ENCODE measurements at regions not wholly inside any gene's neighbourhood (a gene's known extent, or its start where the extent isn't known, plus 50 kb on each side); places are given as distances from the start of the nearest gene placed in this dataset.

DNA sequence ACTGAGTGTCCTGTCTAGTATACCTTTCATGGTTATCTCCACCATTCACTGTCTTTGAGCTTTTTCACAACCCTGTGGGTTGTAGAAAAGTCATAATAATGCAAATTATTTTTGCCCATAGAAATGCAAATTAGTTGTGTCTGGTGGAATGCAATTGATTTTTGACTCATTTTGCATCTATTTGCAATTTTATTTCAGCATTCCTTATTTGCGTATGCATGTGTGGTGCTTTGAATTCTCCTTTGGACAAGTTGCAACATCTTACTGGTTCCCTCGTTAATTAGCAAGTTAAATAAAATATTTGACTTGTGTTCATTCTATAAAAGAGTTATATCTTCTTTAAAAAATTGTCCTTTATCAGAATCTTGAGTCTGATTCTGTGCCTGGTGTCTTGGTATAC, 297.3 kb upstream of the CASK start:
- intact Hi-C loops (cut with micrococcal nuclease): no loop called here
- RAD21 ChIA-PET (ENCODE audit: low non-redundant PET in 1 of 2, low total read pairs in 2 of 2, uncharacterized antibody in 2 of 2, unreplicated experiment in 2 of 2): no interaction called here
- no peak for ATAC-seq
- CTCF ChIA-PET: no interaction called here
- Histone ChIP-seq H3K27ac (ENCODE audit: low read depth, low read length) (no peak overlapping the region), H3K4me3 (replicated peaks in 1 of 2; ENCODE audit: low read depth in 1 of 2, low read length in 2 of 2) (no peak overlapping the region), H3K4me2 (ENCODE audit: low read length) (no peak overlapping the region), H3K9me3 (ENCODE audit: control insufficient read depth in 1 of 2, insufficient read depth in 1 of 2, low read depth in 1 of 2, low read length in 2 of 2) (no peaks in the 10 kb centered on the region), H3K9me2 (ENCODE audit: insufficient read depth) (no peaks in the 10 kb centered on the region), H3K79me2 (ENCODE audit: insufficient read depth, low read length) (no peaks in the 10 kb centered on the region), H3K4me1 (ENCODE audit: control insufficient read depth in 1 of 2, insufficient read depth in 2 of 2, low read length in 2 of 2) (no peaks in the 10 kb centered on the region), H3K9ac (ENCODE audit: low read length) (no peak overlapping the region), H3K27me3 (ENCODE audit: insufficient read depth, low read length) (no peaks in the 10 kb centered on the region), H3K36me3 (ENCODE audit: control insufficient read depth in 1 of 2, insufficient read depth in 2 of 2, low read length in 2 of 2) (no peaks in the 10 kb centered on the region), H4K20me1 (ENCODE audit: insufficient read depth) (no peaks in the 10 kb centered on the region), H2AFZ (ENCODE audit: low read depth, low read length, poor library complexity, severe bottlenecking) (no peak overlapping the region)
- POLR2A ChIA-PET: no interaction called here
- no peak for TF ChIP-seq ZFX (IDR thresholded peaks at IDR 0.05)
- no peak for DNase-seq (ENCODE audit: low read depth, low spot score)
- no TSS peak for BruUV-seq (replicated peaks)

- H3K4me2 ChIP-seq (ENCODE audit: low read length): no peak overlapping the region
- no peaks in the 10 kb centered on the region for H3K36me3 ChIP-seq (ENCODE audit: control insufficient read depth in 1 of 2, insufficient read depth in 2 of 2, low read length in 2 of 2)
- RAD21 ChIA-PET (ENCODE audit: low non-redundant PET in 1 of 2, low total read pairs in 2 of 2, uncharacterized antibody in 2 of 2, unreplicated experiment in 2 of 2): no interaction called here
- DNase-seq (ENCODE audit: low read depth, low spot score) (no peak), ATAC-seq (no peak)
- H3K27ac ChIP-seq (ENCODE audit: low read depth, low read length): no peak overlapping the region
- no peak for TF ChIP-seq SRF (IDR thresholded peaks at IDR 0.05; ENCODE audit: low read depth)
- no peak for TF ChIP-seq TCF7L2 (IDR thresholded peaks at IDR 0.05; ENCODE audit: borderline replicate concordance, extremely low read depth, insufficient read depth, insufficient read length)
- no peak for TF ChIP-seq CEBPB (IDR thresholded peaks at IDR 0.05; ENCODE audit: low read depth)
- TF ChIP-seq ZFX (IDR thresholded peaks at IDR 0.05): no peak
- no peak for TF ChIP-seq YY1 (IDR thresholded peaks at IDR 0.05; ENCODE audit: extremely low read depth, insufficient replicate concordance, low read depth, low read length)
- TF ChIP-seq, protein P1, sequence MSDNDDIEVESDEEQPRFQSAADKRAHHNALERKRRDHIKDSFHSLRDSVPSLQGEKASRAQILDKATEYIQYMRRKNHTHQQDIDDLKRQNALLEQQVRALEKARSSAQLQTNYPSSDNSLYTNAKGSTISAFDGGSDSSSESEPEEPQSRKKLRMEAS (IDR thresholded peaks at IDR 0.05): no peak
- no peak for TF ChIP-seq REST (IDR thresholded peaks at IDR 0.05; ENCODE audit: low read depth)
- no peak for TF ChIP-seq ZNF274 (IDR thresholded peaks at IDR 0.05; ENCODE audit: low read depth, low read length)
- TF ChIP-seq SIN3A (IDR thresholded peaks at IDR 0.05; ENCODE audit: low read depth): no peak
- POLR2A ChIA-PET: no interaction called here
- intact Hi-C loops (cut with micrococcal nuclease): no loop called here
- no peak overlapping the region for H2AFZ ChIP-seq (ENCODE audit: low read depth, low read length, poor library complexity, severe bottlenecking)
- H3K4me3 ChIP-seq (replicated peaks in 1 of 2; ENCODE audit: low read depth in 1 of 2, low read length in 2 of 2): no peak overlapping the region
- no TSS peak for BruUV-seq (replicated peaks)
- no peak overlapping the region for H3K9ac ChIP-seq (ENCODE audit: low read length)
- H3K79me2 ChIP-seq (ENCODE audit: insufficient read depth, low read length): no peaks in the 10 kb centered on the region
- no peaks in the 10 kb centered on the region for H3K9me2 ChIP-seq (ENCODE audit: insufficient read depth)
- no peaks in the 10 kb centered on the region for H4K20me1 ChIP-seq (ENCODE audit: insufficient read depth)
- H3K27me3 ChIP-seq (ENCODE audit: insufficient read depth, low read length): no peaks in the 10 kb centered on the region
- H3K9me3 ChIP-seq (ENCODE audit: control insufficient read depth in 1 of 2, insufficient read depth in 1 of 2, low read depth in 1 of 2, low read length in 2 of 2): no peaks in the 10 kb centered on the region
- H3K4me1 ChIP-seq (ENCODE audit: control insufficient read depth in 1 of 2, insufficient read depth in 2 of 2, low read length in 2 of 2): no peaks in the 10 kb centered on the region
- CTCF ChIA-PET: no interaction called here
These were observed 296.7 kb upstream of the CASK start for GRCh38 chrX:42220083-42220482.

Data from HCT116 (cell line).